HL-60 (cell line): ENCODE measurements at regions not wholly inside any gene's neighbourhood (a gene's known extent, or its start where the extent isn't known, plus 50 kb on each side); places are given as distances from the start of the nearest gene placed in this dataset.

Experiments used
- CTCF ChIP-seq: IDR thresholded peaks from one replicate; pipeline ENCODE4 v1.5.1; 2011; ENCODE audit warnings: low read length, control low read depth, inconsistent platforms; ENCODE audit not compliant: insufficient read depth
- POLR2AphosphoS5 ChIP-seq: IDR thresholded peaks from 2 replicates; pipeline ENCODE4 v1.6.1; 2012; ENCODE audit warnings: low read depth
- REST ChIP-seq: IDR thresholded peaks from 2 replicates; pipeline ENCODE4 v1.6.1; 2012; ENCODE audit warnings: low read depth; ENCODE audit not compliant: insufficient replicate concordance
- SPI1 ChIP-seq: IDR thresholded peaks from 2 replicates; pipeline ENCODE4 v1.6.1; 2012; ENCODE audit warnings: low read depth, mild to moderate bottlenecking, borderline replicate concordance

- no peak for TF ChIP-seq CTCF
- TF ChIP-seq POLR2AphosphoS5 = no peak
- TF ChIP-seq REST = no peak
- TF ChIP-seq SPI1 = no peak
These were observed 379.9 kb downstream of the LPIN1 start for GRCh38 chr2:12126318-12126717.
